Keratinocyte (primary cell): ENCODE measurements at regions not wholly inside any gene's neighbourhood (a gene's known extent, or its start where the extent isn't known, plus 50 kb on each side); places are given as distances from the start of the nearest gene placed in this dataset.
A peak's percentile ranks its signal among the peaks of the same experiment; 100 is the strongest.

ENCODE experiments used
- DNase-seq: peaks from one replicate; pipeline ENCODE4 v3.0.0-alpha.2; 2011; ENCODE audit warnings: low read depth, missing footprints, low spot score
- FAIRE-seq: peaks from 2 replicates; lab custom pipeline; 2011; peaks lifted over from hg19 to GRCh38; lab: Jason Lieb, UNC
- H2AFZ ChIP-seq: 2 replicates; pipeline ENCODE4 v1.6.0; 2012; ENCODE audit warnings: low read length, control low read depth, inconsistent platforms; ENCODE audit not compliant: control insufficient read depth
- H3K27ac ChIP-seq: 2 replicates; pipeline ENCODE4 v1.5.1; 2011; ENCODE audit warnings: low read length; ENCODE audit not compliant: control insufficient read depth, insufficient read depth
- H3K27me3 ChIP-seq: 3 replicates; pipeline ENCODE4 v1.6.0; 2011; ENCODE audit warnings: low read length; ENCODE audit not compliant: control insufficient read depth, insufficient read depth; ENCODE audit errors: extremely low read depth
- H3K36me3 ChIP-seq, 2 experiments: 2 replicates in 1 of 2; 3 replicates in 1 of 2; pipeline ENCODE4 v1.5.1; 2011; ENCODE audit warnings: low read length in 2 of 2, mild to moderate bottlenecking in 1 of 2; ENCODE audit not compliant: control insufficient read depth in 2 of 2, insufficient read depth in 2 of 2; ENCODE audit errors: extremely low read depth in 1 of 2
- H3K4me1 ChIP-seq: 3 replicates; pipeline ENCODE4 v1.5.1; 2011; ENCODE audit warnings: low read length; ENCODE audit not compliant: control insufficient read depth, insufficient read depth; ENCODE audit errors: extremely low read depth
- H3K4me2 ChIP-seq: 3 replicates; pipeline ENCODE4 v1.6.0; 2011; ENCODE audit warnings: low read depth, low read length; ENCODE audit not compliant: control insufficient read depth, insufficient read depth; ENCODE audit errors: extremely low read depth
- H3K4me3 ChIP-seq, 3 experiments: fragments of 200-600 bp in 1 of 3; sonication (generic) in 1 of 3; 2 replicates in 2 of 3; 3 replicates in 1 of 3; pipeline ENCODE4 v1.5.1; 2011 to 2016; ENCODE audit warnings: low read length in 3 of 3, mild to moderate bottlenecking in 3 of 3, control low read depth in 2 of 3, inconsistent platforms in 1 of 3, low read depth in 1 of 3, mixed read lengths in 1 of 3, mixed run types in 1 of 3, moderate library complexity in 1 of 3; ENCODE audit not compliant: control insufficient read depth in 2 of 3, insufficient read depth in 2 of 3; ENCODE audit errors: extremely low read depth in 1 of 3
- H3K79me2 ChIP-seq: 2 replicates; pipeline ENCODE4 v1.6.0; 2012; ENCODE audit warnings: low read length; ENCODE audit not compliant: control insufficient read depth, insufficient read depth
- H3K9ac ChIP-seq: 3 replicates; pipeline ENCODE4 v1.6.0; 2011; ENCODE audit warnings: low read length; ENCODE audit not compliant: control insufficient read depth, insufficient read depth; ENCODE audit errors: extremely low read depth
- H3K9me1 ChIP-seq: 3 replicates; pipeline ENCODE4 v1.6.0; 2011; ENCODE audit warnings: low read length; ENCODE audit not compliant: control insufficient read depth, insufficient read depth; ENCODE audit errors: extremely low read depth
- H3K9me3 ChIP-seq: 2 replicates; pipeline ENCODE4 v1.5.1; 2012; ENCODE audit warnings: low read depth, low read length; ENCODE audit not compliant: control insufficient read depth
- H4K20me1 ChIP-seq: 3 replicates; pipeline ENCODE4 v1.6.0; 2011; ENCODE audit warnings: low read length; ENCODE audit not compliant: control insufficient read depth, insufficient read depth; ENCODE audit errors: extremely low read depth
- EZH2 ChIP-seq: IDR thresholded peaks from one replicate; pipeline ENCODE4 v1.6.1; 2012; ENCODE audit warnings: inconsistent platforms, mild to moderate bottlenecking, low read length, moderate library complexity
- dilution Hi-C: fragments of 300-500 bp; cut with MboI; formaldehyde crosslinking; loops from one replicate; pipeline ENCODE4 v1.7.0; 2020; ENCODE audit warnings: low sequenced_read_pairs; ENCODE audit not compliant: extremely low pct_ligation_motif_present
- TF ChIP-seq, protein P1 (sequence below), 3 experiments: IDR thresholded peaks in 1 of 3; conservative IDR thresholded peaks in 1 of 3; optimal IDR thresholded peaks in 1 of 3; 2 replicates in 2 of 3; 3 replicates in 1 of 3; pipeline versions ENCODE3 to v1.5.1; 2011; ENCODE audit warnings: low read length in 3 of 3, mild to moderate bottlenecking in 3 of 3, moderate library complexity in 2 of 3, control low read depth in 1 of 3, inconsistent platforms in 1 of 3; ENCODE audit not compliant: insufficient read depth in 2 of 3; ENCODE audit errors: extremely low read depth in 1 of 3

DNA sequence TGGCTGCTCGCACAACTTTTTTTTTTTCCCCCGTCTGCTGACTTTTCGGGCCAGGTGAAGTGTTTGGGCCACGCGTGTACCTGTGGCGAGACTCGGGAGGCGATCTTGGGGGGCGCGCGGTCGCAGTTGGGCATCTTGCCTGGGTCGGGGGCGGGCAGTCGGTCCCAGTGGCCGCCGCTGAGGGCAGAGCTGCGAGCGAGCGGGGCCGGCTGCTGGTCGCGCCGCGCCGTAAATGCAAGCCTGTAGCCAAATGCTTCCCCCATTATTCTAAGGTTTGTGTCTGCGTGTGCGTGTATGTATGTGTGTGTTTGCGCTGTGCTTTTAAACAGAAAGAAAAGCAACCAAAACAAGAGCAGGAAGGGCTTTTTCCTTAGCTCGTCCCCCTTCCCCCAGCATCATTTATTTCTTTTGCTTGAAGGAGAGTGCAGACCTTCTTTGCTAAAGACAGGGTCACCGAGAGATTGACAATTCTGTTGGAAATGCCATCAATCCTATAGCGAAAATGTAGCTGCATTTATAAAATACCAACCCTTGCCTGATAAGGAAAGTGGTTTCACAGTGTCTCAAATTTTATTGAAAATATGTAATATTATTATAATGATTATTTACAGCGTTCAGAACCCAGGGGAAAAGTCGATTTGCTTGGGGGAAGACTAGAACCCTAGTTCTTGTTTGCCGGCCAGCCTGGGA, 143.2 kb upstream of the ZNF536 start:
- DNase-seq = no peak
- no peak for FAIRE-seq
- no peak overlapping the region for H3K4me2 ChIP-seq
- no peak overlapping the region for H2AFZ ChIP-seq
- H3K4me3 ChIP-seq = no peak overlapping the region
- peaks cover 64% of the 10 kb centered on the region for H3K27me3 ChIP-seq
- H3K9me1 ChIP-seq = no peaks in the 10 kb centered on the region
- H3K4me1 ChIP-seq = peaks cover 3% of the 10 kb centered on the region
- no peaks in the 10 kb centered on the region for H3K79me2 ChIP-seq
- dilution Hi-C loops = no loop called here
- no peak overlapping the region for H3K27ac ChIP-seq
- no peaks in the 10 kb centered on the region for H3K9me3 ChIP-seq
- no peak overlapping the region for H3K9ac ChIP-seq
- H4K20me1 ChIP-seq = no peaks in the 10 kb centered on the region
- TF ChIP-seq, protein P1, sequence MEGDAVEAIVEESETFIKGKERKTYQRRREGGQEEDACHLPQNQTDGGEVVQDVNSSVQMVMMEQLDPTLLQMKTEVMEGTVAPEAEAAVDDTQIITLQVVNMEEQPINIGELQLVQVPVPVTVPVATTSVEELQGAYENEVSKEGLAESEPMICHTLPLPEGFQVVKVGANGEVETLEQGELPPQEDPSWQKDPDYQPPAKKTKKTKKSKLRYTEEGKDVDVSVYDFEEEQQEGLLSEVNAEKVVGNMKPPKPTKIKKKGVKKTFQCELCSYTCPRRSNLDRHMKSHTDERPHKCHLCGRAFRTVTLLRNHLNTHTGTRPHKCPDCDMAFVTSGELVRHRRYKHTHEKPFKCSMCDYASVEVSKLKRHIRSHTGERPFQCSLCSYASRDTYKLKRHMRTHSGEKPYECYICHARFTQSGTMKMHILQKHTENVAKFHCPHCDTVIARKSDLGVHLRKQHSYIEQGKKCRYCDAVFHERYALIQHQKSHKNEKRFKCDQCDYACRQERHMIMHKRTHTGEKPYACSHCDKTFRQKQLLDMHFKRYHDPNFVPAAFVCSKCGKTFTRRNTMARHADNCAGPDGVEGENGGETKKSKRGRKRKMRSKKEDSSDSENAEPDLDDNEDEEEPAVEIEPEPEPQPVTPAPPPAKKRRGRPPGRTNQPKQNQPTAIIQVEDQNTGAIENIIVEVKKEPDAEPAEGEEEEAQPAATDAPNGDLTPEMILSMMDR (optimal IDR thresholded peaks at IDR 0.05 in 1 of 3, IDR thresholded peaks at IDR 0.05 in 1 of 3, conservative IDR thresholded peaks at IDR 0.05 in 1 of 3; ENCODE audit: extremely low read depth in 1 of 3, insufficient read depth in 2 of 3, low read length in 3 of 3) = no peak
- TF ChIP-seq EZH2 = peak; percentile 80
- no peaks in the 10 kb centered on the region for H3K36me3 ChIP-seq

DNA sequence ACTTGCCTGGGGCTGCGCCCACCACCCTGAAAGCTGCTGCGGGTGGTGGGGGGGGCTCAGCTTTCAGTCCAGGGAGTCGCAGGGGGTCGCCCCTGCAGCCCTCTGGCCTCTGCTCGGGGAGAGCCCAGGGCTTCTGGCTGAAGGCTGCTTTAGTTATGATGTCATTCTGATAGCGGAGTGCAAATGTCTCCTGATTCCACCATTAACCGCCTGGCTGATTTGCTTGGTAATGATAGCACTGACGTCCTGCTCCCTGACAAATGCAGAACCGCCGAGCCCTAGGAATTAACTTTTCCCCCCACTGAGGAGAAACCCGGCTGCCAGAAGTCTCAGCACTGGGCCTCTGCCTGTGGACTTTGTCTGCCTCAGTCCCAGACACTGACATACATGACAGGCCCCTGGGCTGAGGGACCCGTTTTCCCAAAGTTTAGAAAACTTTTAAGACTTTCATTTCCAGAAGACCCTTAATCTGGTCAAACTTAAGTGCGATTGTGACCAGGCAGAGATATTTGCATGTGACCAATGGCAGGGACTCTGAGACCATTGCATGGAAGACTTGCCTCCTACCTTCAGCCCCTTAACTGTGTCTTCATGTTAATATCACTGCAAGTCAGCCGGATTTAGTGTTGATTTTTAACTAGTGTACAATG, 142.5 kb upstream of the ZNF536 start:
- dilution Hi-C loops = no loop called here
- DNase-seq (no peak), FAIRE-seq (no peak)
- Histone ChIP-seq H4K20me1 (no peaks in the 10 kb centered on the region), H3K9ac (no peak overlapping the region), H2AFZ (no peak overlapping the region), H3K9me1 (no peaks in the 10 kb centered on the region), H3K4me2 (no peak overlapping the region), H3K27ac (no peak overlapping the region), H3K4me3 (no peak overlapping the region), H3K9me3 (no peaks in the 10 kb centered on the region), H3K36me3 (no peaks in the 10 kb centered on the region), H3K79me2 (no peaks in the 10 kb centered on the region), H3K4me1 (peaks cover 3% of the 10 kb centered on the region), H3K27me3 (peaks cover 57% of the 10 kb centered on the region)
- TF ChIP-seq, protein P1 (optimal IDR thresholded peaks at IDR 0.05 in 1 of 3, IDR thresholded peaks at IDR 0.05 in 1 of 3, conservative IDR thresholded peaks at IDR 0.05 in 1 of 3; ENCODE audit: extremely low read depth in 1 of 3, insufficient read depth in 2 of 3, low read length in 3 of 3) = no peak
- no peak for TF ChIP-seq EZH2
